IMR-90 (cell line): ENCODE measurements at regions not wholly inside any gene's neighbourhood (a gene's known extent, or its start where the extent isn't known, plus 50 kb on each side); places are given as distances from the start of the nearest gene placed in this dataset.

ENCODE experiments used
- ATAC-seq: fragments of 200-7000 bp; cut with Tn5 transposase; 2 replicates; pipeline ENCODE4 v1.9.1; 2020; ENCODE audit warnings: low read depth, mild to moderate bottlenecking, moderate library complexity
- BruUV-seq: library from RNA; stranded (reverse); fragments of 400-500 nt; replicated peaks from 2 replicates; lab custom pipeline; 2021; lab: Mats Ljungman, UMichigan
- CTCF ChIA-PET: fragments of 300-600 bp; formaldehyde crosslinking; extraction: SDS; loops from one replicate; lab custom pipeline; 2021; ENCODE audit warnings: antibody characterized with exemption; lab: Yijun Ruan, JAX
- POLR2A ChIA-PET: fragments of 300-600 bp; sonication (Branson Sonifier 250); formaldehyde crosslinking; loops from one replicate; lab custom pipeline; 2022; ENCODE audit warnings: antibody characterized with exemption; ENCODE audit not compliant: unreplicated experiment; lab: Charles Lee
- DNase-seq: peaks from one replicate; pipeline ENCODE4 v3.0.0; 2013
- H2AFZ ChIP-seq: replicated peaks from 2 replicates; pipeline ENCODE3; 2013; ENCODE audit warnings: low read length, mild to moderate bottlenecking; ENCODE audit not compliant: poor library complexity
- H2AK5ac ChIP-seq: 2 replicates; pipeline ENCODE4 v1.6.1; 2013; ENCODE audit warnings: low read depth, low read length, inconsistent platforms
- H2AK9ac ChIP-seq: replicated peaks from 2 replicates; pipeline ENCODE3; 2013; ENCODE audit warnings: mild to moderate bottlenecking, low read depth, low read length, moderate library complexity; ENCODE audit not compliant: poor library complexity
- H2BK120ac ChIP-seq: 2 replicates; pipeline ENCODE4 v1.6.1; 2013; ENCODE audit warnings: low read depth, low read length, inconsistent platforms
- H2BK15ac ChIP-seq: 3 replicates; pipeline ENCODE4 v1.6.1; 2013; ENCODE audit warnings: low read depth, low read length, inconsistent platforms
- H2BK20ac ChIP-seq: 2 replicates; pipeline ENCODE4 v1.6.1; 2013; ENCODE audit warnings: low read depth, mild to moderate bottlenecking, inconsistent platforms, low read length, moderate library complexity
- H2BK5ac ChIP-seq: 2 replicates; pipeline ENCODE4 v1.6.1; 2013; ENCODE audit warnings: mild to moderate bottlenecking, low read depth, low read length, inconsistent platforms; ENCODE audit not compliant: poor library complexity, severe bottlenecking
- H3K14ac ChIP-seq: replicated peaks from 2 replicates; pipeline ENCODE4 v1.6.1; 2013; ENCODE audit warnings: low read depth, low read length, inconsistent platforms
- H3K18ac ChIP-seq: 2 replicates; pipeline ENCODE4 v1.6.1; 2013; ENCODE audit warnings: low read depth, low read length, control low read depth
- H3K23ac ChIP-seq: 2 replicates; pipeline ENCODE4 v1.6.1; 2013; ENCODE audit warnings: low read depth, low read length, inconsistent platforms
- H3K27ac ChIP-seq: 2 replicates; pipeline ENCODE4 v1.5.1; 2013; ENCODE audit warnings: mild to moderate bottlenecking, control low read depth, low read length; ENCODE audit not compliant: insufficient read depth
- H3K27me3 ChIP-seq: 2 replicates; pipeline ENCODE4 v1.6.1; 2013; ENCODE audit warnings: low read length; ENCODE audit not compliant: control insufficient read depth, insufficient read depth
- H3K36me3 ChIP-seq: 2 replicates; pipeline ENCODE4 v1.6.1; 2013; ENCODE audit warnings: low read length, mixed read lengths; ENCODE audit not compliant: control insufficient read depth, insufficient read depth
- H3K4ac ChIP-seq: 2 replicates; pipeline ENCODE4 v1.6.1; 2013; ENCODE audit warnings: low read depth, low read length, inconsistent platforms
- H3K4me1 ChIP-seq: 2 replicates; pipeline ENCODE4 v1.6.1; 2013; ENCODE audit warnings: low read length, mixed read lengths; ENCODE audit not compliant: control insufficient read depth, insufficient read depth
- H3K4me2 ChIP-seq: 2 replicates; pipeline ENCODE4 v1.6.1; 2013; ENCODE audit warnings: low read depth, mild to moderate bottlenecking, control low read depth, low read length, moderate library complexity
- H3K4me3 ChIP-seq: 2 replicates; pipeline ENCODE4 v1.5.1; 2013; ENCODE audit warnings: low read depth, mild to moderate bottlenecking, control low read depth, low read length, moderate library complexity; ENCODE audit not compliant: insufficient read depth
- H3K56ac ChIP-seq: 2 replicates; pipeline ENCODE4 v1.6.1; 2013; ENCODE audit warnings: low read length, inconsistent platforms; ENCODE audit not compliant: insufficient read depth; ENCODE audit errors: extremely low read depth
- H3K79me1 ChIP-seq, 2 experiments: 2 replicates each; pipeline ENCODE4 v1.6.1; 2013; ENCODE audit warnings: low read length in 2 of 2, inconsistent platforms in 1 of 2, low read depth in 1 of 2
- H3K9ac ChIP-seq: 2 replicates; pipeline ENCODE4 v1.6.1; 2013; ENCODE audit warnings: low read depth, low read length, control low read depth
- H3K9me1 ChIP-seq: 2 replicates; pipeline ENCODE4 v1.6.1; 2013; ENCODE audit warnings: low read length, inconsistent platforms; ENCODE audit not compliant: insufficient read depth
- H3K9me3 ChIP-seq: 2 replicates; pipeline ENCODE4 v1.6.1; 2013; ENCODE audit warnings: low read length; ENCODE audit not compliant: control insufficient read depth, insufficient read depth
- H4K20me1 ChIP-seq: 2 replicates; pipeline ENCODE4 v1.6.1; 2013; ENCODE audit warnings: low read length, inconsistent platforms; ENCODE audit not compliant: insufficient read depth
- H4K5ac ChIP-seq: 2 replicates; pipeline ENCODE4 v1.6.1; 2013; ENCODE audit warnings: mild to moderate bottlenecking, low read depth, low read length, control low read depth
- H4K8ac ChIP-seq, 2 experiments: 2 replicates each; pipeline ENCODE4 v1.6.1; 2013; ENCODE audit warnings: low read depth in 2 of 2, low read length in 2 of 2, control low read depth in 1 of 2, inconsistent platforms in 1 of 2
- H4K91ac ChIP-seq: 2 replicates; pipeline ENCODE4 v1.6.1; 2013; ENCODE audit warnings: low read depth, low read length, inconsistent platforms; ENCODE audit not compliant: insufficient read depth
- BHLHE40 ChIP-seq: fragments of 150-350 bp; IDR thresholded peaks from 2 replicates; pipeline ENCODE4 v1.6.1; 2016; ENCODE audit warnings: mild to moderate bottlenecking, low read depth, low read length
- MAFK ChIP-seq: IDR thresholded peaks from 2 replicates; pipeline ENCODE4 v1.6.1; 2012; ENCODE audit warnings: low read depth, low read length, improper control_type of control experiment
- MXI1 ChIP-seq: IDR thresholded peaks from 2 replicates; pipeline ENCODE4 v1.6.1; 2012; ENCODE audit warnings: low read depth, mild to moderate bottlenecking, low read length, moderate library complexity, borderline replicate concordance
- POLR2A ChIP-seq: IDR thresholded peaks from 2 replicates; pipeline ENCODE4 v1.6.1; 2012; ENCODE audit warnings: mild to moderate bottlenecking, low read depth, low read length
- RFX5 ChIP-seq: IDR thresholded peaks from 2 replicates; pipeline ENCODE4 v1.8.0; 2012; ENCODE audit warnings: low read depth, mild to moderate bottlenecking, low read length, moderate library complexity
- SMC3 ChIP-seq: fragments of 150-350 bp; IDR thresholded peaks from 2 replicates; pipeline ENCODE4 v1.6.1; 2016; ENCODE audit warnings: low read depth, mild to moderate bottlenecking, antibody characterized with exemption, low read length, moderate library complexity
- WGBS, 2 experiments: methylation state at CpG; one replicate each; pipeline versions ENCODE4 v1.1.5 to v1.1.7; 2013; ENCODE audit warnings: missing lambda C conversion rate in 2 of 2; ENCODE audit not compliant: insufficient read length in 1 of 2; ENCODE audit errors: extremely low coverage in 2 of 2; 5-methylcytosine and 5-hydroxymethylcytosine counted together
- dilution Hi-C: fragments of 300-500 bp; cut with HindIII; formaldehyde crosslinking; loops from one replicate; pipeline ENCODE4 v1.14.3; 2018; ENCODE audit warnings: low sequenced_read_pairs; ENCODE audit not compliant: unreplicated experiment
- in situ Hi-C: fragments of 300-500 bp; cut with MboI; formaldehyde crosslinking; loops from 3 replicates; pipeline ENCODE4 v1.14.3; 2019; ENCODE audit warnings: low sequenced_read_pairs, inconsistent platforms, mixed read lengths
- intact Hi-C: fragments of 100-400 bp; cut with micrococcal nuclease; formaldehyde crosslinking; loops from 2 replicates; pipeline ENCODE4 v1.10.0; 2022
- TF ChIP-seq, protein P1 (sequence below): fragments of 150-350 bp; IDR thresholded peaks from 2 replicates; pipeline ENCODE4 v1.6.1; 2017; ENCODE audit warnings: mild to moderate bottlenecking, antibody characterized with exemption, low read length, low read depth
- TF ChIP-seq, protein P2 (sequence below): fragments of 150-350 bp; IDR thresholded peaks from 2 replicates; pipeline ENCODE4 v1.6.1; 2016; ENCODE audit warnings: low read depth, mild to moderate bottlenecking, low read length, moderate library complexity, borderline replicate concordance

DNA sequence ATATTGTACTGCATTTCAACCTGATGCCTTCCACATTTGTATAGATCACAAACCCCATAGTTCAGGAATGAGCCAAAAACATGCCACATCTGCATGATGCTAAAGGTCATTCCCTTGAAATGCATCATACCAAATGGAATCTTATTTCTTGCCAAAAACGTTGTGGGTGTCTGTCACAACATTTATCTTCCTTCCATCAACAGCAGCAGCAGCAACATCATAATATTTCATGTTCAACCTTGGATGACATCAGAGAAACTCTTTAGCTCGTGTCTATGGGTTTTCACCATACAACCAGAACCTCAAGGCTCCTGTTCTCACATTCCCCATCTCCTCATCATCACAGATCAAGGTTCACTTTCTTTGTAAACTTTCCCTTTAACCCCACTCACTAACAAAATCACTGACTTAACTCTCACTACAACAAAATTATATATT is 221.3 kb upstream of the CTAGE1 start:
- no peaks in the 10 kb centered on the region for H3K36me3 ChIP-seq
- H4K91ac ChIP-seq, result 0 out of 2 replicates have a peak overlapping the region, but pooled peaks have one; percentile 61
- POLR2A ChIA-PET, result no interaction called here
- H3K79me1 ChIP-seq, result no peaks in the 10 kb centered on the region
- no peak overlapping the region for H4K5ac ChIP-seq
- H3K14ac ChIP-seq, result no peak overlapping the region
- no peak overlapping the region for H2AK5ac ChIP-seq
- H3K23ac ChIP-seq, result no peak overlapping the region
- peak; percentile 70 for ATAC-seq
- H3K9me3 ChIP-seq, result no peaks in the 10 kb centered on the region; the same call in 1 of the 2 replicates
- H2BK120ac ChIP-seq, result peak overlapping the region; percentile 51; the same call in 1 of the 2 replicates
- no peak overlapping the region for H3K4ac ChIP-seq
- CTCF ChIA-PET, result no interaction called here
- H4K20me1 ChIP-seq, result no peaks in the 10 kb centered on the region
- no peak overlapping the region for H3K27ac ChIP-seq
- no peak overlapping the region for H4K8ac ChIP-seq
- BruUV-seq, result no TSS peak
- no peak overlapping the region for H2AK9ac ChIP-seq
- H2AFZ ChIP-seq, result no peak overlapping the region
- no peak overlapping the region for H2BK15ac ChIP-seq
- no peak overlapping the region for H3K4me3 ChIP-seq
- no peak for TF ChIP-seq POLR2A
- TF ChIP-seq, protein P1, sequence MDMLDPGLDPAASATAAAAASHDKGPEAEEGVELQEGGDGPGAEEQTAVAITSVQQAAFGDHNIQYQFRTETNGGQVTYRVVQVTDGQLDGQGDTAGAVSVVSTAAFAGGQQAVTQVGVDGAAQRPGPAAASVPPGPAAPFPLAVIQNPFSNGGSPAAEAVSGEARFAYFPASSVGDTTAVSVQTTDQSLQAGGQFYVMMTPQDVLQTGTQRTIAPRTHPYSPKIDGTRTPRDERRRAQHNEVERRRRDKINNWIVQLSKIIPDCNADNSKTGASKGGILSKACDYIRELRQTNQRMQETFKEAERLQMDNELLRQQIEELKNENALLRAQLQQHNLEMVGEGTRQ, result no peak
- TF ChIP-seq MXI1, result no peak
- TF ChIP-seq BHLHE40, result peak; percentile 41; the same call in 1 of the 2 replicates
- no peak for TF ChIP-seq RFX5
- TF ChIP-seq, protein P2, sequence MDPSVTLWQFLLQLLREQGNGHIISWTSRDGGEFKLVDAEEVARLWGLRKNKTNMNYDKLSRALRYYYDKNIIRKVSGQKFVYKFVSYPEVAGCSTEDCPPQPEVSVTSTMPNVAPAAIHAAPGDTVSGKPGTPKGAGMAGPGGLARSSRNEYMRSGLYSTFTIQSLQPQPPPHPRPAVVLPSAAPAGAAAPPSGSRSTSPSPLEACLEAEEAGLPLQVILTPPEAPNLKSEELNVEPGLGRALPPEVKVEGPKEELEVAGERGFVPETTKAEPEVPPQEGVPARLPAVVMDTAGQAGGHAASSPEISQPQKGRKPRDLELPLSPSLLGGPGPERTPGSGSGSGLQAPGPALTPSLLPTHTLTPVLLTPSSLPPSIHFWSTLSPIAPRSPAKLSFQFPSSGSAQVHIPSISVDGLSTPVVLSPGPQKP, result no peak
- no peak for TF ChIP-seq SMC3
- TF ChIP-seq MAFK, result no peak
- dilution Hi-C loops (no loop called here), intact Hi-C loops (loop anchor here (2.0 kb wide), 1 partner anchor 36 kb away; no protein-coding TSS in a partner anchor), in situ Hi-C loops (no loop called here)
- H3K4me2 ChIP-seq, result no peak overlapping the region
- no peak overlapping the region for H3K9ac ChIP-seq
- peak overlapping the region; percentile 76 for H2BK5ac ChIP-seq
- peaks cover 5% of the 10 kb centered on the region; the same call in 1 of the 2 replicates for H3K9me1 ChIP-seq
- no peak overlapping the region for H3K56ac ChIP-seq
- H3K27me3 ChIP-seq, result no peaks in the 10 kb centered on the region
- peak; percentile 88 for DNase-seq
- H3K18ac ChIP-seq, result peak overlapping the region; percentile 30; the same call in 1 of the 2 replicates
- 0% methylated on average over 2 of the region's 2 CpGs; no CpG with 5 or more reads in 1 of the 2 experiments for WGBS, 2 experiments
- no peak overlapping the region for H2BK20ac ChIP-seq
- H3K4me1 ChIP-seq, result peaks cover 10% of the 10 kb centered on the region
